CD4-positive, alpha-beta memory T cell (primary cell): ENCODE measurements at regions not wholly inside any gene's neighbourhood (a gene's known extent, or its start where the extent isn't known, plus 50 kb on each side); places are given as distances from the start of the nearest gene placed in this dataset.
"Not testable (repeated sequence)": the region's sequence is repeated elsewhere in the genome, so short reads cannot be mapped to it uniquely, and the experiment has no call there.

Experiments used
- CTCF ChIA-PET: fragments of 350-600 bp; sonication (Branson Sonifier 250); formaldehyde crosslinking; loops from one replicate; lab custom pipeline; 2021; ENCODE audit warnings: inconsistent platforms; ENCODE audit not compliant: partially characterized antibody; lab: Charles Lee
- POLR2A ChIA-PET: fragments of 350-600 bp; sonication (Branson Sonifier 250); formaldehyde crosslinking; loops from one replicate; lab custom pipeline; 2021; ENCODE audit not compliant: partially characterized antibody; lab: Charles Lee
- DNase-seq, 5 donors: peaks; one replicate each; pipeline versions ENCODE4 v3.0.0 to v3.0.0-alpha.2; 2020 to 2022; ENCODE audit warnings: mixed read lengths in 1 of 5
- H3K27ac ChIP-seq: one replicate; pipeline ENCODE4 v1.7.0; 2013; ENCODE audit warnings: low read depth, low read length
- H3K27me3 ChIP-seq: 2 replicates; pipeline ENCODE4 v1.7.0; 2013; ENCODE audit warnings: mild to moderate bottlenecking, low read length, moderate library complexity; ENCODE audit not compliant: insufficient read depth
- H3K36me3 ChIP-seq: 2 replicates; pipeline ENCODE4 v1.7.0; 2013; ENCODE audit warnings: mild to moderate bottlenecking, low read length, moderate library complexity; ENCODE audit not compliant: insufficient read depth
- H3K4me1 ChIP-seq: 2 replicates; pipeline ENCODE4 v1.7.0; 2013; ENCODE audit warnings: mild to moderate bottlenecking, low read length, moderate library complexity; ENCODE audit not compliant: insufficient read depth
- H3K4me3 ChIP-seq, 2 donors: one replicate each; pipeline ENCODE4 v1.7.0; 2013; ENCODE audit warnings: low read length in 2 of 2, mild to moderate bottlenecking in 1 of 2
- H3K9me3 ChIP-seq, 2 donors: one replicate each; pipeline ENCODE4 v1.7.0; 2013; ENCODE audit warnings: low read length in 2 of 2, control low read depth in 1 of 2; ENCODE audit not compliant: control insufficient read depth in 1 of 2
- H3K27ac Mint-ChIP-seq, 7 donors: one replicate each; pipeline ENCODE4 v1.8.0; 2020 to 2021; ENCODE audit warnings: mixed read lengths in 7 of 7, mild to moderate bottlenecking in 6 of 7, inconsistent platforms in 3 of 7, moderate library complexity in 3 of 7
- H3K27me3 Mint-ChIP-seq, 2 donors: one replicate each; pipeline ENCODE4 v1.8.0; 2020 to 2021; ENCODE audit warnings: mixed read lengths in 2 of 2
- H3K36me3 Mint-ChIP-seq, 2 donors: one replicate each; pipeline ENCODE4 v1.8.0; 2020 to 2021; ENCODE audit warnings: mixed read lengths in 2 of 2, inconsistent platforms in 1 of 2, mild to moderate bottlenecking in 1 of 2
- H3K4me1 Mint-ChIP-seq, 4 donors: one replicate each; pipeline ENCODE4 v1.8.0; 2020 to 2021; ENCODE audit warnings: mixed read lengths in 4 of 4, mild to moderate bottlenecking in 1 of 4
- H3K4me3 Mint-ChIP-seq, 8 donors: one replicate each; pipeline ENCODE4 v1.8.0; 2020 to 2021; ENCODE audit warnings: mixed read lengths in 8 of 8, mild to moderate bottlenecking in 7 of 8, moderate library complexity in 6 of 8, inconsistent platforms in 3 of 8
- H3K9me3 Mint-ChIP-seq, 8 donors: one replicate each; pipeline ENCODE4 v1.8.0; 2020 to 2021; ENCODE audit warnings: mixed read lengths in 8 of 8, mild to moderate bottlenecking in 5 of 8, inconsistent platforms in 3 of 8, moderate library complexity in 1 of 8
- intact Hi-C: fragments of 100-400 bp; cut with micrococcal nuclease; formaldehyde crosslinking; loops from one replicate; pipeline ENCODE4 v1.15.1; 2023

DNA sequence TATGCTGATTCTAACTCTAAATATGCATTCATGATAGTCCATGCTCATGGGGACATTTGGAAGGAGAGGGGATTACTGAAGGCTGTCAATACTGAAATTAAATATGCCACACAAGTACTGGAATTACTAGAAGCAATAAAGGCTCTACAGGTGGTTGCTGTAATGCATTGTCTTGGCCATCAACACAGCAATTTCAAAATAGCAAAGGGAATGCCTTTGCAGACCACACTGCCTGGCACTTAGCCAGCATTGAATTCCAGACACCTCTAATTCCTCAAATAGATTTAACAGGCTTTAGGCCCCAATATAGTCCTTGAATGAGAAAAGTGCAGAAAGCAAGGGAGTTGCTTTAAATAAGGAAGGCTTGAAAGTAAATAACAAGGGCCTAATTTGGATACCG, 115.8 kb upstream of the PLCL2 start:
- Histone ChIP-seq H3K4me3 (no peak overlapping the region), H3K36me3 (no peaks in the 10 kb centered on the region), H3K4me1 (no peaks in the 10 kb centered on the region), H3K27me3 (no peaks in the 10 kb centered on the region), H3K9me3 (no peaks in the 10 kb centered on the region), H3K27ac (no peak overlapping the region)
- Mint-ChIP-seq H3K36me3 (no peaks in the 10 kb centered on the region), H3K4me3 (no peak overlapping the region), H3K4me1 (peaks cover 4 to 10% (median 9%) of the 10 kb centered on the region in 4 donors), H3K27ac (no peak overlapping the region), H3K9me3 (no peaks in the 10 kb centered on the region), H3K27me3 (no peaks in the 10 kb centered on the region)
- ChIA-PET POLR2A (no interaction called here), CTCF (no interaction called here)
- intact Hi-C loops: no loop called here
- no peak for DNase-seq

DNA sequence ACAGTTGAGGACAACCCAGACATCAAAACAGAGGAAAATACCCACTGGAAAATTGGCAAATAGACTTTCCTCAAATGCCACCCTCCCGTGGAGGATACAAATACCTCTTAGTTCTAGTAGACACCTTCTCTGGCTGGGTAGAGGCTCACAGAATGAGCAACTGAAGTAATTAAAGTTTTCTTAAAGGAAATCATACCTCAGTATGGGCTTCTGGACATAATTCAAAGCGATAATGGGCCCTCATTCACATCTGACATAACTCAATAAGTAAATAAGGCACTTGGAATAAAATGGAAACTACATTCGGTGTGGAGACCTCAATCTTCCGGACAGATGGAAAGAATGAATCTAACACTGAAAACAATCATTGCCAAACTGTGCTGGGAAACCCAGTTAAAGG, 115.2 kb upstream of the PLCL2 start:
- no peaks in the 10 kb centered on the region for H3K27me3 Mint-ChIP-seq

DNA sequence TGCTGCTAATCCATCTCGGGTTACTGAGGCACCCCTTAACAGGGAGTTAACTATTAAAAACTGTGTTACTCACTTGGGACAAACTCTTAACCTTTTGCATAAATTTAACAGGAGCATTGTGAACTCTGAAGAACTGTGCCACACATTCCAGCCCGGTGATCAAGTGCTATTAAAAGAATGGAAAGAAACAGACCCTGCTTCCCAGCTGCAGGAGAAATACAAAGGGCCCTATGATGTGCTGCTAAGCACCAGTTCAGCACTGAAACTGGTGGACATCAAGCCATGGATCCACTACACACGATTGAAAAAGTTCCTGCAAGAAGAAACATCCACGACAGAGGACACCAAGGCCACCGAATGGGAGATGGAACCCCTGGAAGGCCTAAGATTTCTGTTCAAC, 114.7 kb upstream of the PLCL2 start:
- Mint-ChIP-seq H3K9me3 (no peaks in the 10 kb centered on the region), H3K27me3 (no peaks in the 10 kb centered on the region), H3K4me3 (no peak overlapping the region), H3K36me3 (no peaks in the 10 kb centered on the region), H3K27ac (no peak overlapping the region), H3K4me1 (peaks cover 7 to 16% (median 14%) of the 10 kb centered on the region in 4 donors)
- ChIA-PET POLR2A (no interaction called here), CTCF (no interaction called here)
- Histone ChIP-seq H3K4me1 (no peaks in the 10 kb centered on the region), H3K27ac (no peak overlapping the region), H3K4me3 (no peak overlapping the region), H3K27me3 (no peaks in the 10 kb centered on the region), H3K9me3 (no peaks in the 10 kb centered on the region), H3K36me3 (no peaks in the 10 kb centered on the region)
- DNase-seq: no peak
- intact Hi-C loops: no loop called here

More for the DNA sequence above, 115.2 kb upstream of the PLCL2 start:
- Mint-ChIP-seq H3K4me1 (peaks cover 4 to 12% (median 10%) of the 10 kb centered on the region in 4 donors), H3K27ac (no peak overlapping the region), H3K9me3 (no peaks in the 10 kb centered on the region), H3K36me3 (no peaks in the 10 kb centered on the region), H3K4me3 (no peak overlapping the region)
- DNase-seq: no peak
- CTCF ChIA-PET: no interaction called here
- no peaks in the 10 kb centered on the region for H3K9me3 ChIP-seq
- H3K27ac ChIP-seq: no peak overlapping the region
- POLR2A ChIA-PET: no interaction called here
- H3K36me3 ChIP-seq: no peaks in the 10 kb centered on the region
- no peak overlapping the region for H3K4me3 ChIP-seq
- H3K4me1 ChIP-seq: no peaks in the 10 kb centered on the region
- no peaks in the 10 kb centered on the region for H3K27me3 ChIP-seq
- intact Hi-C loops: no loop called here

DNA sequence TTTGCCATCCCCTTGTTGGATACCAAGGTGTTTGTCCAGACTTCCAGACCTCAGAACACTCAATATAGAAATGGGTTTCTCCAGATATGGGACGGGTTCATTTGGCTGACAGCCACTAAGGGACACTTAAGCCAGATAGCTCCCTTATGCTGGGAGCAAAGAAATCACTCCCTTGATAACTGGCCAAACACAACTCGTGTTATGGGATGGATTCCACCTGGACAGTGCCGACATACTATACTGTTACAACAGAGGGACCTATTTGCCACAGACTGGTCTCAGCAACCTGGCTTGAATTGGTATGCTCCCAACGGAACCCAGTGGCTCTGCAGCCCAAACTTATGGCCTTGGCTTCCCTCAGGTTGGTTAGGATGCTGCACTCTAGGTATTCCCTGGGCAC, 114.0 kb upstream of the PLCL2 start:
- Histone ChIP-seq H3K27ac (no peak overlapping the region), H3K4me1 (no peaks in the 10 kb centered on the region), H3K9me3 (no peaks in the 10 kb centered on the region), H3K36me3 (no peaks in the 10 kb centered on the region), H3K27me3 (no peaks in the 10 kb centered on the region), H3K4me3 (no peak overlapping the region)
- Mint-ChIP-seq H3K27me3 (peaks cover 2% of the 10 kb centered on the region in 2 donors), H3K36me3 (no peaks in the 10 kb centered on the region), H3K4me3 (no peak overlapping the region), H3K27ac (no peak overlapping the region), H3K9me3 (no peaks in the 10 kb centered on the region), H3K4me1 (peaks cover 9 to 16% (median 14%) of the 10 kb centered on the region in 4 donors)
- no peak for DNase-seq
- intact Hi-C loops: no loop called here
- CTCF ChIA-PET: no interaction called here
- POLR2A ChIA-PET: no interaction called here

DNA sequence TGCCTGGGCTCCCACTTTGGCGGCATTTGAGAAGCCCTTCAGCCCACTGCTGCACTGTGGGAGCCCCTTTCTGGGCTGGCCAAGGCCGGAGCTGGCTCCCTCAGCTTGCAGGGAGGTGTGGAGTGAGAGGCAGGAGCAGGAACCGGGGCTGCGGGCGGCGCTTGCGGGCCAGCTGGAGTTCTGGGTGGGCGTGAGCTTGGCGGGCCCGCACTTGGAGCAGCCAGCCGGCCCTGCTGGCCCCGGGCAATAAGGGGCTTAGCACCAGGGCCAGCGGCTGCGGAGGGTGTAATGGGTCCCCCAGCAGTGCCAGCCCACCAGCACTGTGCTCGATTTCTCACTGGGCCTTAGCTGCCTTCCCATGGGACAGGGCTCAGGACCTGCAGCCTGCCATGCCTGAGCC, 111.2 kb upstream of the PLCL2 start:
- H3K36me3 ChIP-seq, H3K4me3 ChIP-seq, H3K4me1 ChIP-seq, DNase-seq, H3K27ac ChIP-seq, H3K27ac Mint-ChIP-seq, H3K9me3 Mint-ChIP-seq, intact Hi-C loops, H3K9me3 ChIP-seq, H3K4me3 Mint-ChIP-seq, H3K27me3 Mint-ChIP-seq, POLR2A ChIA-PET, H3K36me3 Mint-ChIP-seq, H3K27me3 ChIP-seq, CTCF ChIA-PET: not testable (repeated sequence)
- peaks cover 9 to 16% (median 14%) of the 10 kb centered on the region in 4 donors for H3K4me1 Mint-ChIP-seq

DNA sequence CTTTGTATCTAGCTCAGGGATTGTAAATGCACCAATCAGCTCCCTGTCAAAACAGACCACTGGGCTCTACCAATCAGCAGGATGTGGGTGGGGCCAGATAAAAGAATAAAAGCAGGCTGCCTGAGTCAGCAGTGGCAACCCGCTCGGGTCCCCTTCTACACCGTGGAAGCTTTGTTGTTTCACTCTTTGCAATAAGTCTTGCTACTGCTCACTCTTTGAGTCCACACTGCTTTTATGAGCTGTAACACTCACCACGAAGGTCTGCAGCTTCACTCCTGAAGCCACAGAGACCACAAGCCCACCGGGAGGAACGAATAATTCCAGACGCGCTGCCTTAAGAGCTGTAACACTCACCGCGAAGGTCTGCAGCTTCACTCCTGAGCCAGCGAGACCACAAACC, 110.2 kb upstream of the PLCL2 start:
- H3K27ac ChIP-seq, H3K4me1 ChIP-seq, CTCF ChIA-PET, intact Hi-C loops, H3K9me3 Mint-ChIP-seq, H3K9me3 ChIP-seq, H3K36me3 ChIP-seq, H3K4me3 ChIP-seq, H3K27me3 Mint-ChIP-seq, H3K27ac Mint-ChIP-seq, DNase-seq, POLR2A ChIA-PET, H3K36me3 Mint-ChIP-seq, H3K27me3 ChIP-seq: not testable (repeated sequence)
- peaks cover 9 to 16% (median 14%) of the 10 kb centered on the region in 4 donors for H3K4me1 Mint-ChIP-seq
- H3K4me3 Mint-ChIP-seq: peak overlapping the region in 6 of 8 donors; percentile 2 to 65 (median 50)

DNA sequence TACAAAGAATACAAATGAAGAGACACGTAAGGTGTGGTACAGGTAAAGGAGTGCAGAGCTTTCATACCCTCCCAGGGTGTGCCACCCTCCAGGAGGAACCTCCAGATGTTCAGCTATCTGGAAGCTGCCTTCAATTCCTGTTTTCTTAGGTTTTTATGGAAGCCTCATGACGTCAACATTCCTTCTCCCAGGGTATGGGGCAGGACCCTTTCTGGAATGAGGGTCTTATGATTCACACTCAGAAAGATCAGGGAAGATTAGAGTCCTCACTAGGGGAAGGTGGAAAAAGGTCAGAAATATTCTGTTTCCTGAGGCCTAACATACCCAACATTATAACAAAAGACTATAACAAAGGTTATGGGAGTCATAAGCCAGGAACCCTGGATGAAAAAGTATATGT, 99.8 kb upstream of the PLCL2 start:
- no peak overlapping the region for H3K27ac Mint-ChIP-seq
- H3K9me3 ChIP-seq: no peaks in the 10 kb centered on the region
- peaks cover 2 to 13% (median 9%) of the 10 kb centered on the region in 4 donors for H3K4me1 Mint-ChIP-seq
- H3K27ac ChIP-seq: no peak overlapping the region
- POLR2A ChIA-PET: no interaction called here
- H3K9me3 Mint-ChIP-seq: peaks cover 0 to 7% (median 3%) of the 10 kb centered on the region in 8 donors
- no peak overlapping the region for H3K4me3 Mint-ChIP-seq
- H3K27me3 ChIP-seq: no peaks in the 10 kb centered on the region
- no peaks in the 10 kb centered on the region for H3K36me3 ChIP-seq
- peaks cover 0 to 3% of the 10 kb centered on the region in 2 donors for H3K27me3 Mint-ChIP-seq
- no peak for DNase-seq
- intact Hi-C loops: no loop called here
- CTCF ChIA-PET: no interaction called here
- peaks cover 5% of the 10 kb centered on the region for H3K4me1 ChIP-seq
- no peaks in the 10 kb centered on the region for H3K36me3 Mint-ChIP-seq
- H3K4me3 ChIP-seq: no peak overlapping the region

DNA sequence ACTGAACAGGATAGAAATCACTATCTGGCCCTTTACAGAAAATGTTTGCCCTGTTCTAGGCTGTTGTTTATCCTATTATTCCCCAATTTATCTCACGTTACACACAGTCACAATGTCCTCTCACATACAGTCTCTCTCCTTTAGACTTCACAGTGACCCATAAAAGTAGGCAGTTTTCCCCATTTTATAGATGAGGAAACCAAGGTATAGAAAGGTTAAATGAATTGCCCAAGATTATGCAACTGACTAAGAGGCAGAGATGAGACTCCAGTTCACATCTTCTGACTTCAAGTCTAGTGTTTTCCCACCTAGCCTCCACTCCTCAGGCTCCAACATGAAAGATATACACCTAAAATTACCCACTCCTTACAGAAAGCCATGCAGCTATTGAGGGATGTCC, 99.3 kb upstream of the PLCL2 start:
- ChIA-PET CTCF (no interaction called here), POLR2A (no interaction called here)
- no peaks in the 10 kb centered on the region for H3K27me3 ChIP-seq
- Mint-ChIP-seq H3K36me3 (no peaks in the 10 kb centered on the region), H3K4me3 (no peak overlapping the region), H3K9me3 (peaks cover 0 to 3% (median under 1%) of the 10 kb centered on the region in 8 donors), H3K27me3 (peaks cover 0 to 3% of the 10 kb centered on the region in 2 donors), H3K27ac (no peak overlapping the region), H3K4me1 (peaks cover 5 to 17% (median 13%) of the 10 kb centered on the region in 4 donors)
- H3K27ac ChIP-seq: no peak overlapping the region
- no peaks in the 10 kb centered on the region for H3K9me3 ChIP-seq
- no peaks in the 10 kb centered on the region for H3K36me3 ChIP-seq
- H3K4me3 ChIP-seq: no peak overlapping the region
- no peak for DNase-seq
- peaks cover 5% of the 10 kb centered on the region for H3K4me1 ChIP-seq
- intact Hi-C loops: no loop called here
